TTC549 (cell line): ENCODE measurements at regions not wholly inside any gene's neighbourhood (a gene's known extent, or its start where the extent isn't known, plus 50 kb on each side); places are given as distances from the start of the nearest gene placed in this dataset.

Source experiments
- FAIRE-seq: peaks from 2 replicates; lab custom pipeline; 2012; peaks lifted over from hg19 to GRCh38; lab: Jason Lieb, UNC

GRCh38 chr4:86529436-86529835, 64.7 kb upstream of the PTPN13 start:
- FAIRE-seq: no peak

- no peak for FAIRE-seq
These were observed 63.9 kb upstream of the PTPN13 start for GRCh38 chr4:86530183-86530582.

GRCh38 chr4:86531440-86531839, 62.7 kb upstream of the PTPN13 start:
- no peak for FAIRE-seq

GRCh38 chr4:86532851-86533250, 61.3 kb upstream of the PTPN13 start:
- no peak for FAIRE-seq

- FAIRE-seq: no peak
These were observed 58.0 kb upstream of the PTPN13 start for GRCh38 chr4:86536151-86536550.

GRCh38 chr4:86542319-86543027, 51.6 kb upstream of the PTPN13 start:
- FAIRE-seq: no peak

GRCh38 chr4:86543080-86543479, 51.0 kb upstream of the PTPN13 start:
- no peak for FAIRE-seq

- no peak for FAIRE-seq
These were observed 50.4 kb upstream of the PTPN13 start for GRCh38 chr4:86543560-86544309.

GRCh38 chr4:86544310-86544966, 49.7 kb upstream of the PTPN13 start:
- FAIRE-seq: no peak
